G401.6 (cell line): ENCODE measurements at regions not wholly inside any gene's neighbourhood (a gene's known extent, or its start where the extent isn't known, plus 50 kb on each side); places are given as distances from the start of the nearest gene placed in this dataset.

Experiments used
- FAIRE-seq: peaks from 2 replicates; lab custom pipeline; 2012; peaks lifted over from hg19 to GRCh38; lab: Jason Lieb, UNC

GRCh38 chr5:88952996-88953643 is 70.1 kb upstream of the MEF2C start:
- FAIRE-seq = no peak

- no peak for FAIRE-seq
These were observed 69.4 kb upstream of the MEF2C start for GRCh38 chr5:88952344-88952743.

DNA sequence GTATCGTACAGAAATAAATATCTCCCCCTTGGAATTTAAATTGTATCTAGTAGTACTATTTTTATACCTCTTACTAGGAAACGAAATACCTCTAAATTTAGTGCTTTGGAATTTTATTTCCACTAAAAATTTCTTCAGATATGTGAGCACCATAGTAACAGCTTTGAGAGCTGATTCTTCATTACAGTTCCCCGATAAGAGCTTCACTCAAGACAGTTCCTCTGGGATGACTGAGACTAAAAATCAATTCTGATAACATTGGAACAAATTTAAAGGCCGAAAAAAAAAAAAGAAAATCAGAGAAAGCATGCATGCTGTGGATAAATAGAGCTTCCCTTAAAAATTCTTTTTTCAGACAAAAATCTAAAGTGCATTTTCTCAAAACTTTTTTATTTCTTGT is 68.5 kb upstream of the MEF2C start:
- no peak for FAIRE-seq

DNA sequence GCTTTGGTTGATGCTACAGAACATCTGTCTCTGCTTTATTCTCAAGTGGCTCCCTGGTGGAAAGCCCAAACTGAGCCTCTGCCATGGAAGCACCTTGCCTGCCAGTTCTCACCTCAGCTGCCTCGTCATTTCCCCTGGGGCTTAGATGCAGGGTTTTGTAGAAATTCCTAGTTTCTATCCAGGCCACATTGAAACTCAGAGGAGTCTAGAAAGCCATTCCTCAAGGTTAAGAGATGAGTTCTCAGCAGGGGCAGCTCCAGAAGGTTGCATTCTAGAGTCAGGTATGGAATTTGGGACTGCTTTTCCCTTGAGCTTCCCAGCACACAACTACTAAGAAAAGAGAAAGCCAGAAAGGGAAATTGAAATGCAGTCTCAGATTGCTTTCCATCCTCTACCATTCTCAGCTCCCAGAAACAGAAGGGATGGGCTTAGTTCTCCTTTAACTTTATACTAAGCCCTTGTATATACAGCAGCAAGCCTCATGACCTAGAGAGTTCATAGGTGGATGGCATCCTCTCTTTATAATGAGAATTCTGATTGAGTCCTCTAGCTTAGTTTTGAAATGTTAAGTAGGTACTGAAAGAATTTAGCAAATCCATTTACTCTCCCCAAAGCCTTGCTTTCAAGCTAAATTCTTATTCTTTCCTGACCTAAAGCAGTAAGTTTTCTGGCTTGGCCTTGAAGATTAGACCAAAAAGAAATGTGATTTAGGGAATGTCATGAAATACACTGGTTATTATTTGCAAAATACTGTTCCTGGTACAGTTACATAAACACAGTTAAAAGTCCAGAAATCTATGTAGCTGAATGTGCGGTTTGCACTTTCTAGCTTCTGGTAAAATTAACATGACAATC is 66.0 kb upstream of the MEF2C start:
- FAIRE-seq = no peak

GRCh38 chr5:88944751-88945531 is 62.0 kb upstream of the MEF2C start:
- no peak for FAIRE-seq

GRCh38 chr5:88941581-88941980 is 58.6 kb upstream of the MEF2C start:
- FAIRE-seq = no peak

DNA sequence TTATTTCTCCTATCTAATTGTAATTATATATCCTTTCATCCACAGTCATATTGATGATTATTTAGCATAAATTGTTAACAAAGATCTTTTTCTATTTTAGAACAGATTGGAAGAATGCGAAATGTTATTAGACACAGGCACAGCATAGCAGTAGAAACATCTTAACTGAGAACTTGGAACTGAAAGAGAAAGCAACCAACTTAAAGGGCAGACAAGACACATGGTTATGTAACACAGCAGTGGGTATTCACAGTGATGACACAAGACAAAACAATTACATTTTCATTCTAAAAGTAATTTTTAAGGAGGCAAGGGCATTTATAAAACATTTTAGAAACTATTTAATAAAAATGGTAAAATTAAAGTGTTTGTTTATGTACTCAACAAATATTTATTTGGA is 57.7 kb upstream of the MEF2C start:
- FAIRE-seq = no peak

DNA sequence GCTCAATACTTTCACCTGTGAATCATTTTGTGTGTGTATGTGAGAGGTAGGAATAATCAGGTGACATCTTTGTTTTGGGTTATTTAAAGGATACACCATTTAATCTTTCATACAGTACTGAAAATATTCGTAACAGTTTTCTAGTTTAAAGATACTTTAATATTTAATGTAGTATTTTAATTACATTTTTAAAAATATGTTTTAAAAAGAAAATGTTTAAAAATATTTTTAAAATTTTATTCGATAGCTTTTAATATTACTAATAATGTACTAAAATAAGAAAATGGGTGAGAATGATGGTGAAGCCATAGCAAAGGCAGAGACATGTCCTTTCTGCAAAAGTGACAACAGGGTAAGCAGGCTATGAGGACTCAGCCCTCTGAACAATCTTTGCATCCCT is 56.3 kb upstream of the MEF2C start:
- FAIRE-seq = peak; percentile 33

GRCh38 chr5:88938488-88938887 is 55.5 kb upstream of the MEF2C start:
- no peak for FAIRE-seq

GRCh38 chr5:88937406-88937805 is 54.4 kb upstream of the MEF2C start:
- FAIRE-seq = no peak

DNA sequence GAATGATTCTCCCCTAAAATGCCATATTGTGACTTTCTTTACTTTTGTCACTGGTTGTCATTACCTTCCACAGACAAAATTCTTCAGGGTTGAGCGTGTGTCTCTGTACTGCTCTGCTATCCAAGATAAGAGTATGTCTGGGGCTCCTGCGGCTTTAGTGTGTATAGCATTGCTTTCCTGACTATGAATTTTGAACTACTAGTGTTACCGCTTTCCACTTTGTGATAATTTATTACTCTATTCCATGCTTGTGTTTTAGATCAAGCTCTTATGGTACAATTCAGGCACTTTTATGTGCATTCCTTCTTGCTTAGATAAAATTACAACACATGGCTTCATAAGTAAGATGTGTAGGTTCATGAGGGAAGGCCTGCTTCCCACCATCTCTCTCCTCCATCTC is 51.5 kb upstream of the MEF2C start:
- no peak for FAIRE-seq
